ENCODE measurements at regions not wholly inside any gene's neighbourhood (a gene's known extent, or its start where the extent isn't known, plus 50 kb on each side); places are given as distances from the start of the nearest gene placed in this dataset.
"Not testable (repeated sequence)": the region's sequence is repeated elsewhere in the genome, so short reads cannot be mapped to it uniquely, and the experiment has no call there.

- DNase-seq (ENCODE audit: low read depth): not testable (repeated sequence)
Observed at GRCh38 chr9:30646639-30647038, 1737.8 kb upstream of the ACO1 start.

- DNase-seq (ENCODE audit: low read depth): peak; percentile 27
Observed at GRCh38 chr9:30661925-30662324, 1722.5 kb upstream of the ACO1 start.

DNA sequence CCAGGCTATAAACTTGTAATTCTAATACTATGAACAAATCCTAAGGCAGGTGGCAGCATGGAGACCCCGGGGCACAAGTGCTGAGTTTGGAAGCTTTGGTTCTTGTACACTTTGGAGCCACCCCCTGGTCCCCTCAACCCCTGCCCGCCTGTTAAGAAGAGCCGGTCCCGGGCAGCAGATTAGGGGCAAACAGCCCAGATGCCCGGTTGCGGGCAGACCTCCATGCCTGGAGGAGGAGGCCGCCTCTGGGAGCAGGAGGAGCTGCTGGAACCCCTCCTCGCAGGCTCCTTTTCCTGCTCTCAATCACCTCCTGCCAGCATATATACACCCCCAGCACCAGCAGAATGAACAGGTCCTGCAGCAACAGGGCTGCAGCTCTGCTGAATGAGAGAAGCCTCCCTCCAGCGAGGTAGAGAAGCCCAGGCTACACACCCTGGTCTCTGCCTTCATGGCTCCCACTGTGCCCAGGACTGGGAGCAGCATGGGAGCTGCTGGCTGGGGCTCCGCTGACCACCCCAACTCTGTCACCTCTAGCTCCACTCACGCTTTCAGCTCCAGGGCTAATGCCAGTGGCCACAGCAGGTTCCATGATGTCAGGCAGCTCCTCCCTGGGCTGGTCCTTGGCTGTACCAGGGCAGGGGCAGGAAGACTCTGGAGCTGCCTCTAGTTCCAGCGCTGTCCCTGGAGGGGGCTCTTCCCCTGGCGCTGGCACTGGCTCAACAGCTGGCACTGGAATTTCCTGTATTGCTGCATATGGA is 1713.5 kb upstream of the ACO1 start:
- DNase-seq (ENCODE audit: low read depth): no peak

- no peak for DNase-seq (ENCODE audit: low read depth)
Observed at GRCh38 chr9:30673132-30673531, 1711.3 kb upstream of the ACO1 start.

- DNase-seq (ENCODE audit: low read depth): no peak
Observed at GRCh38 chr9:30676651-30677050, 1707.8 kb upstream of the ACO1 start.

DNA sequence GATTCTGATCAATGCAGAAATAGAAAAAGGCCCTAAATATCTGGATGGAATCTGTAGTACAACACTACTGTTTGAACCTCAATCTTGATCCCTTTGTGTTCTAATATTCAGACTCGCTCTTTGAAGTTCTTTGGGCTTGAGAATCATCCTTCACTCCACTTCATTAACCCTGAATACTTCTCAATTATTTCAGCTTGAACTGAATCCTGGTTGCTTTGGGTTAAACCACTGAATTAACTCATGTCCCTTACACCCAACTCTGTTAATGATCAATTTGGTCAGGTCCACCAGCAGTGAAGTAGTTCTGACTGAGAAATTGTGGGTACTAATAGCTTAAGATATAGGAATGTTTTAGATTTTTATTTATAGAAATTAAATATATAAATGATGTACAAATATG is 1707.2 kb upstream of the ACO1 start:
- peak; percentile 12 for DNase-seq (ENCODE audit: low read depth)

- no peak for DNase-seq (ENCODE audit: low read depth)
Observed at GRCh38 chr9:30688801-30689200, 1695.6 kb upstream of the ACO1 start.

DNA sequence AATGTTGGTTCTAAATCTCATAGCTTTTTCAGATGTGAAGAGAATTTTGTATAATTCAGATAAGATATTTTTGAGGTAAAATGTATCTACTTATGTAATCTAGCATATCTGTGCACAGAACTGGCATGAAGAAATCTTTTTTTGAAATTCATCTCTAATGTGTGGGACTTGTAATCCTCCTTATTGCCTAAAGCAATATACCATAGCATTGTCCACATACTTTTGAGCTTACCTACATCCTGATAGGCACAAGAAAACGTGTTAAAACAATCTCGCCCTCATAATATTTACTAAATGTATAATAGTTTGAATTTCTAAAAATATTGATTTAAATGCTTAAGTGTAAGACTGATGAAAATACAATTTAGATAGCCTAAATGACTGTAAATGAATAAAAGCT is 1686.5 kb upstream of the ACO1 start:
- DNase-seq (ENCODE audit: low read depth): no peak

DNA sequence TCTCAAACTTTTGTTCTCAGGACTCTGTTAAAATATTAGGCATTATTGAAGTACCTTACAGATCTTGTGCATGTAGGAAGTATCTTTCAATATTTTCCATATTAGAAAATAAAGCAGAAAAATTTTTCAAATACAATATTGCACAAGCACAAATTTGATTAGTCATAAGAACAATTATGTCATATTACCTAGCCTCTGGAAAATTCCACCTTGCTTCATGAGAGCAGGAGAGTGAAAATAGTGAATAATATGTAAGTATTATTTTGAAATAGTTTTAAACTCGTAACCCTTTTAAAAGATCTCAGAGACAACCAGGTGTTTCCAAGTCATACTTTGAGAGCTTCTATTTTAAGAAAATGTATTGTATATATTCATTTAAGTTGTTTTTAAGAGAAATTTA is 1672.9 kb upstream of the ACO1 start:
- DNase-seq (ENCODE audit: low read depth): no peak

GRCh38 chr9:30713243-30713642 is 1671.2 kb upstream of the ACO1 start:
- no peak for DNase-seq (ENCODE audit: low read depth)

DNA sequence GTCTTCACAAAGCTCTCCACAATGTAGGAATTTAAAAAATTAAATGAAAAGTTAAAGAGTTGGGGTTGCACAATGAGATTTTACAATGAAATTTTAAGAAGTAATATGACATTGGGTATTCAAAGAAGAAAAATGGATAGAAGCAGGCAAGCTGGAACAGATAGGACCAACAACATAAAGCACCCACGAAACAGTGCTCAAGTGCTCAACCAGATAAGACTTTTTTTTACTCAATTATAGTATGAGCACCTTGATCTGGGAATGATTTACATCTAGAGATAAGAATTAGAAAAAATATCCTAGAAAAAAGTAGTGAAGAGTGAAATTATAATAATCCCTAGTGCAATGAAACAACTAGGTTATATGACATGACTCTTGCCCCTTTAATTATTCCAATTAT is 1670.1 kb upstream of the ACO1 start:
- DNase-seq (ENCODE audit: low read depth): no peak

GRCh38 chr9:30718483-30718882 is 1666.0 kb upstream of the ACO1 start:
- DNase-seq (ENCODE audit: low read depth): no peak

GRCh38 chr9:30722065-30722464 is 1662.4 kb upstream of the ACO1 start:
- DNase-seq (ENCODE audit: low read depth): peak; percentile 3

- DNase-seq (ENCODE audit: low read depth): peak; percentile 19
Observed at GRCh38 chr9:30723656-30724055, 1660.8 kb upstream of the ACO1 start.

DNA sequence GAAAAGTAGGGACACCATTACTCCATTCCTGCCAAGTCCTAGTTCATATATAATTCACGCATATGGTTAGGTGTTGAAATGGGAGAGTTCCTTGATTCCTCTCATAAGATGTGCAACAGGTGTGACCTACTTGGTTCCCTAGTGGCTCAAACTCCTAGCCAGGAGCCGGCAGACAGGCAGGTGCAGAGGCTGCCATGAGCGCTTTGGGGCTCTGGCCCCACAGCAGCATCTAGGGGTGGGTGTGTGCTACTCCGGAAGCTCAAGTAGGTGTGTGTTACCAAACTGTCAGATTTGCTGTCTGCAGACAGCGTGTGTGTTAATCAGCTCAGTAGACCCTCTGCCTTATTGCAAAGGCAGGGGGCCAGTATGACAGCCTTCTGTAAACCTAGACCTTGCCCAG is 1652.4 kb upstream of the ACO1 start:
- DNase-seq (ENCODE audit: low read depth): no peak

GRCh38 chr9:30744871-30745270 is 1639.6 kb upstream of the ACO1 start:
- DNase-seq (ENCODE audit: low read depth): no peak

DNA sequence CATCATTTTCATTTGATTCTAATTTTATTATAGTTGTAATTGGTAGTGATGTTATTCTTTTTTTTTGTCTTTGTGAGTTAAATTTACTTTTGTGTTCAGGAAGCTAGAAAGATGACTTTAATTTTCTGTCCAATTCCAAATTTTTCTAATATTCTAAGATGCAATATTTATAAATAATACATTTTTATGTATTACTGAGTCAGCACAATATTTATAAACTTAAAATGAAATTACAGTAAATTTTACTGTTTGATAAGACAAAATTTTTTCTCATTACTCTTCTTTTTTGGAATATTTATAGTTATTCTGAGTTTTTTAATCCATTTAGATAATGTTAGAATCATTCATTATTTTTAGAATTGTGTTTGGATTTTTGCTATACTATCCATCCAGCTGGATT is 1637.9 kb upstream of the ACO1 start:
- no peak for DNase-seq (ENCODE audit: low read depth)

GRCh38 chr9:30757723-30758122 is 1626.7 kb upstream of the ACO1 start:
- no peak for DNase-seq (ENCODE audit: low read depth)

- DNase-seq (ENCODE audit: low read depth): no peak
Observed at GRCh38 chr9:30758726-30759446, 1625.6 kb upstream of the ACO1 start.

DNA sequence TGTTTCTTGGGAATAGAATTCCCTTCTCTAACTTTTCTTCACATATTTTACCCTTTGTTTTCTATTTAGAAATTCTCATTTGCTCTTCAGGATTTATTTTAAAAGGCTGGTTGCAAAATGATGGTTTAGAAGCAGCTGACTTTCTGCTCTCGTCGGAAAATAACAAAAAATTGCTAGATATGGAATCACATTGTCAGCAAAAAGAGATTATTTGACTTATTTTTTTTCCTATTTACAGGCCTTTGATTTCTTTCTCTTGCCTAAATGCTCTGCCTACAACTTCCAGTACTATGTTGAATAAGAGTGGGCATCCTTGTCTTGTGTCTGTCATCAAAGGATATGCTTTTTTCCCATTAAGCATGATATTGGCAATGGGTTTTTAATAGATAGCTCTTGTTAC is 1619.1 kb upstream of the ACO1 start:
- DNase-seq (ENCODE audit: low read depth): no peak

- DNase-seq (ENCODE audit: low read depth): no peak
Observed at GRCh38 chr9:30771163-30771708, 1613.2 kb upstream of the ACO1 start.

DNA sequence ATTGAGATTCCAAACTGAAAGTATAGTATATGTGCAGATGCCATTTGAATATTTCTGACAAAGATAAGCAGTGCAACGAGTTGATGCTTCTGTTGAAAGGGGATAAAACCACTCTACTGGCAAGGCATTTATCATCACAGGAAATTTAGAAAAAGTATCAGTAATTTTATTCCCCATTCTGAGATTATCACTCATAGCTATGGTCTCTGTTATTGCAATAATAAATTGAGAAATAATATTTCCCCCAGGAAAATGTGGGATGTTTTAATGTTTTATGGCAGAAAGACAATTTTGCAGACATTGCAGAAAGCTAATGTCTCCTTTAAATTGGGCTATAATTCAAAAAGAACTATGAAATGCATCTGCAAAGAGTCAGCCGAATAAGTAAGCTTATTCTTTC is 1612.7 kb upstream of the ACO1 start:
- DNase-seq (ENCODE audit: low read depth): no peak

DNA sequence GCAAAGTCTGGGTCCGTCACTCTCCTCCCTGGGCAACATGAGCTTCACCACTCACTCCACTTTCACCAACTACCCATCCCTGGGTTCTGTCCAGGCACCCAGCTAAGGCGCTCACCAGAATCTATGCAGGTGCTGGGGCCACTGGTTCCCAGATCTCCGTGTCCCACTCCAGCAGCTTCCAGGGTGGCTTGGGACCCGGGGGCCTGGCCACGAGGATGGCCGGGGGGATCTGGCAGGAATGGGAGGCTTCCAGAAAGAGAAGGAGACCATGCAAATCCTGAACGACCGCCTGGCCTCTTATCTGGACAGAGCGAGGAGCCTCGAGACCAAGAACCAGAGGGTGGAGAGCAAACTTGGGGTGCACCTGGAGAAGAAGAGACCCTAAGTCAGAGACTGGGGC is 1611.0 kb upstream of the ACO1 start:
- no peak for DNase-seq (ENCODE audit: low read depth)

Measured in renal cortical epithelial cell (primary cell).